ENCODE measurements at regions not wholly inside any gene's neighbourhood (a gene's known extent, or its start where the extent isn't known, plus 50 kb on each side); places are given as distances from the start of the nearest gene placed in this dataset.

GRCh38 chr10:89921403-89921802 lies 220.0 kb downstream of the KIF20B start:
- H3K27me3 ChIP-seq (ENCODE audit: control insufficient read depth, insufficient read depth, low read length) = peaks cover 13% of the 10 kb centered on the region
- H3K9ac ChIP-seq (ENCODE audit: low read depth, low read length) = no peak overlapping the region
- H3K36me3 ChIP-seq (ENCODE audit: insufficient read depth, low read length) = no peaks in the 10 kb centered on the region
- no peaks in the 10 kb centered on the region for H3K4me1 ChIP-seq (ENCODE audit: control insufficient read depth, insufficient read depth, low read length)
- no peaks in the 10 kb centered on the region for H3K9me3 ChIP-seq (replicated peaks; ENCODE audit: low read length)
- H3K4me2 ChIP-seq (ENCODE audit: low read length) = no peak overlapping the region
- no peak overlapping the region for H3K4me3 ChIP-seq (ENCODE audit: low read length)

- peaks cover 16% of the 10 kb centered on the region for H3K27me3 ChIP-seq (ENCODE audit: control insufficient read depth, insufficient read depth, low read length)
- no peak overlapping the region for H3K9ac ChIP-seq (ENCODE audit: low read depth, low read length)
- no peaks in the 10 kb centered on the region for H3K9me3 ChIP-seq (replicated peaks; ENCODE audit: low read length)
- H3K4me2 ChIP-seq (ENCODE audit: low read length) = no peak overlapping the region
- H3K4me1 ChIP-seq (ENCODE audit: control insufficient read depth, insufficient read depth, low read length) = no peaks in the 10 kb centered on the region
- H3K4me3 ChIP-seq (ENCODE audit: low read length) = no peak overlapping the region
- H3K36me3 ChIP-seq (ENCODE audit: insufficient read depth, low read length) = no peaks in the 10 kb centered on the region
Observed at GRCh38 chr10:89923661-89924060, 222.3 kb downstream of the KIF20B start.

GRCh38 chr10:89924261-89924660 lies 222.9 kb downstream of the KIF20B start:
- Histone ChIP-seq H3K9ac (ENCODE audit: low read depth, low read length) (no peak overlapping the region), H3K36me3 (ENCODE audit: insufficient read depth, low read length) (no peaks in the 10 kb centered on the region), H3K4me3 (ENCODE audit: low read length) (no peak overlapping the region), H3K27me3 (ENCODE audit: control insufficient read depth, insufficient read depth, low read length) (peaks cover 22% of the 10 kb centered on the region), H3K4me2 (ENCODE audit: low read length) (no peak overlapping the region), H3K9me3 (replicated peaks; ENCODE audit: low read length) (no peaks in the 10 kb centered on the region), H3K4me1 (ENCODE audit: control insufficient read depth, insufficient read depth, low read length) (no peaks in the 10 kb centered on the region)

GRCh38 chr10:89926736-89927135 lies 225.3 kb downstream of the KIF20B start:
- Histone ChIP-seq H3K27me3 (ENCODE audit: control insufficient read depth, insufficient read depth, low read length) (peaks cover 25% of the 10 kb centered on the region), H3K4me3 (ENCODE audit: low read length) (no peak overlapping the region), H3K9me3 (replicated peaks; ENCODE audit: low read length) (no peaks in the 10 kb centered on the region), H3K4me2 (ENCODE audit: low read length) (no peak overlapping the region), H3K4me1 (ENCODE audit: control insufficient read depth, insufficient read depth, low read length) (no peaks in the 10 kb centered on the region), H3K36me3 (ENCODE audit: insufficient read depth, low read length) (no peaks in the 10 kb centered on the region), H3K9ac (ENCODE audit: low read depth, low read length) (no peak overlapping the region)

GRCh38 chr10:89929282-89930026 lies 228.1 kb downstream of the KIF20B start:
- no peaks in the 10 kb centered on the region for H3K4me1 ChIP-seq (ENCODE audit: control insufficient read depth, insufficient read depth, low read length)
- no peaks in the 10 kb centered on the region for H3K36me3 ChIP-seq (ENCODE audit: insufficient read depth, low read length)
- no peaks in the 10 kb centered on the region for H3K9me3 ChIP-seq (replicated peaks; ENCODE audit: low read length)
- H3K4me3 ChIP-seq (ENCODE audit: low read length) = no peak overlapping the region
- no peak overlapping the region for H3K9ac ChIP-seq (ENCODE audit: low read depth, low read length)
- no peak overlapping the region for H3K4me2 ChIP-seq (ENCODE audit: low read length)
- H3K27me3 ChIP-seq (ENCODE audit: control insufficient read depth, insufficient read depth, low read length) = peaks cover 22% of the 10 kb centered on the region

GRCh38 chr10:89937494-89937893 lies 236.1 kb downstream of the KIF20B start:
- H3K9ac ChIP-seq (ENCODE audit: low read depth, low read length) = no peak overlapping the region
- H3K4me1 ChIP-seq (ENCODE audit: control insufficient read depth, insufficient read depth, low read length) = no peaks in the 10 kb centered on the region
- H3K4me3 ChIP-seq (ENCODE audit: low read length) = no peak overlapping the region
- no peaks in the 10 kb centered on the region for H3K9me3 ChIP-seq (replicated peaks; ENCODE audit: low read length)
- peaks cover 3% of the 10 kb centered on the region for H3K27me3 ChIP-seq (ENCODE audit: control insufficient read depth, insufficient read depth, low read length)
- no peak overlapping the region for H3K4me2 ChIP-seq (ENCODE audit: low read length)
- no peaks in the 10 kb centered on the region for H3K36me3 ChIP-seq (ENCODE audit: insufficient read depth, low read length)

- H3K4me3 ChIP-seq (ENCODE audit: low read length) = no peak overlapping the region
- H3K36me3 ChIP-seq (ENCODE audit: insufficient read depth, low read length) = no peaks in the 10 kb centered on the region
- H3K4me2 ChIP-seq (ENCODE audit: low read length) = no peak overlapping the region
- no peaks in the 10 kb centered on the region for H3K4me1 ChIP-seq (ENCODE audit: control insufficient read depth, insufficient read depth, low read length)
- no peak overlapping the region for H3K9ac ChIP-seq (ENCODE audit: low read depth, low read length)
- peaks cover 7% of the 10 kb centered on the region for H3K27me3 ChIP-seq (ENCODE audit: control insufficient read depth, insufficient read depth, low read length)
- H3K9me3 ChIP-seq (replicated peaks; ENCODE audit: low read length) = no peaks in the 10 kb centered on the region
Observed at GRCh38 chr10:89940076-89940475, 238.7 kb downstream of the KIF20B start.

GRCh38 chr10:89942217-89942616 lies 240.8 kb downstream of the KIF20B start:
- Histone ChIP-seq H3K9me3 (replicated peaks; ENCODE audit: low read length) (no peaks in the 10 kb centered on the region), H3K4me3 (ENCODE audit: low read length) (no peak overlapping the region), H3K27me3 (ENCODE audit: control insufficient read depth, insufficient read depth, low read length) (peaks cover 14% of the 10 kb centered on the region), H3K4me2 (ENCODE audit: low read length) (no peak overlapping the region), H3K9ac (ENCODE audit: low read depth, low read length) (no peak overlapping the region), H3K36me3 (ENCODE audit: insufficient read depth, low read length) (no peaks in the 10 kb centered on the region), H3K4me1 (ENCODE audit: control insufficient read depth, insufficient read depth, low read length) (no peaks in the 10 kb centered on the region)

GRCh38 chr10:89944138-89944537 lies 242.7 kb downstream of the KIF20B start:
- Histone ChIP-seq H3K9ac (ENCODE audit: low read depth, low read length) (no peak overlapping the region), H3K4me2 (ENCODE audit: low read length) (no peak overlapping the region)

GRCh38 chr10:89946106-89946505 lies 244.7 kb downstream of the KIF20B start:
- H3K4me2 ChIP-seq (ENCODE audit: low read length) = no peak overlapping the region
- H3K4me1 ChIP-seq (ENCODE audit: control insufficient read depth, insufficient read depth, low read length) = no peaks in the 10 kb centered on the region
- no peak overlapping the region for H3K9ac ChIP-seq (ENCODE audit: low read depth, low read length)
- no peaks in the 10 kb centered on the region for H3K9me3 ChIP-seq (replicated peaks; ENCODE audit: low read length)
- peaks cover 17% of the 10 kb centered on the region for H3K27me3 ChIP-seq (ENCODE audit: control insufficient read depth, insufficient read depth, low read length)
- H3K36me3 ChIP-seq (ENCODE audit: insufficient read depth, low read length) = no peaks in the 10 kb centered on the region
- H3K4me3 ChIP-seq (ENCODE audit: low read length) = no peak overlapping the region

More at GRCh38 chr10:89944138-89944537, 242.7 kb downstream of the KIF20B start:
- no peaks in the 10 kb centered on the region for H3K4me1 ChIP-seq (ENCODE audit: control insufficient read depth, insufficient read depth, low read length)
- H3K4me3 ChIP-seq (ENCODE audit: low read length) = no peak overlapping the region
- H3K27me3 ChIP-seq (ENCODE audit: control insufficient read depth, insufficient read depth, low read length) = peaks cover 17% of the 10 kb centered on the region
- H3K9me3 ChIP-seq (replicated peaks; ENCODE audit: low read length) = no peaks in the 10 kb centered on the region
- no peaks in the 10 kb centered on the region for H3K36me3 ChIP-seq (ENCODE audit: insufficient read depth, low read length)

- Histone ChIP-seq H3K4me2 (ENCODE audit: low read length) (no peak overlapping the region), H3K9me3 (replicated peaks; ENCODE audit: low read length) (no peaks in the 10 kb centered on the region), H3K36me3 (ENCODE audit: insufficient read depth, low read length) (no peaks in the 10 kb centered on the region), H3K4me3 (ENCODE audit: low read length) (no peak overlapping the region), H3K9ac (ENCODE audit: low read depth, low read length) (no peak overlapping the region), H3K27me3 (ENCODE audit: control insufficient read depth, insufficient read depth, low read length) (peaks cover 17% of the 10 kb centered on the region), H3K4me1 (ENCODE audit: control insufficient read depth, insufficient read depth, low read length) (no peaks in the 10 kb centered on the region)
Observed at GRCh38 chr10:89949496-89949895, 248.1 kb downstream of the KIF20B start.

GRCh38 chr10:89952325-89952724 lies 250.9 kb downstream of the KIF20B start:
- no peaks in the 10 kb centered on the region for H3K36me3 ChIP-seq (ENCODE audit: insufficient read depth, low read length)
- no peaks in the 10 kb centered on the region for H3K9me3 ChIP-seq (replicated peaks; ENCODE audit: low read length)
- H3K4me2 ChIP-seq (ENCODE audit: low read length) = no peak overlapping the region
- H3K4me3 ChIP-seq (ENCODE audit: low read length) = no peak overlapping the region
- peaks cover 13% of the 10 kb centered on the region for H3K27me3 ChIP-seq (ENCODE audit: control insufficient read depth, insufficient read depth, low read length)
- no peak overlapping the region for H3K9ac ChIP-seq (ENCODE audit: low read depth, low read length)
- H3K4me1 ChIP-seq (ENCODE audit: control insufficient read depth, insufficient read depth, low read length) = no peaks in the 10 kb centered on the region

Data from skeletal muscle satellite cell (primary cell).